ENCODE measurements at regions not wholly inside any gene's neighbourhood (a gene's known extent, or its start where the extent isn't known, plus 50 kb on each side); places are given as distances from the start of the nearest gene placed in this dataset.

- no peaks in the 10 kb centered on the region for H3K36me3 ChIP-seq (ENCODE audit: control insufficient read depth in 4 of 4, insufficient read depth in 4 of 4, low read length in 3 of 4)
- H3K27ac ChIP-seq (ENCODE audit: insufficient read depth in 1 of 2, low read depth in 1 of 2, low read length in 2 of 2, poor library complexity in 1 of 2, severe bottlenecking in 2 of 2): no peak overlapping the region
- H3K4me1 ChIP-seq (ENCODE audit: control extremely low read depth in 1 of 4, control insufficient read depth in 4 of 4, insufficient read depth in 4 of 4, low read length in 3 of 4): no peaks in the 10 kb centered on the region
- H3K4me3 ChIP-seq (ENCODE audit: control insufficient read depth in 1 of 7, extremely low read depth in 1 of 7, insufficient read depth in 4 of 7, low read depth in 2 of 7, low read length in 6 of 7): no peak overlapping the region
- CTCF ChIA-PET: no interaction called here
- H3K27me3 ChIP-seq (replicated peaks in 2 of 5; ENCODE audit: control insufficient read depth in 4 of 5, insufficient read depth in 5 of 5, low read length in 4 of 5): peaks cover 0 to 3% (median 0%) of the 10 kb centered on the region in 5 experiments
- POLR2A ChIA-PET: no interaction called here
- DNase-seq: no peak
- H3K9me3 ChIP-seq (ENCODE audit: control extremely low read depth in 1 of 5, control insufficient read depth in 4 of 5, insufficient read depth in 2 of 5, low read depth in 1 of 5, low read length in 4 of 5): peaks cover 0 to 1% (median 0%) of the 10 kb centered on the region in 5 experiments
- WGBS (ENCODE audit: insufficient coverage): no CpG with 5 or more reads among the region's 3 CpGs
These were observed 317.3 kb upstream of the TFPI start for GRCh38 chr2:187871506-187871905.

DNA sequence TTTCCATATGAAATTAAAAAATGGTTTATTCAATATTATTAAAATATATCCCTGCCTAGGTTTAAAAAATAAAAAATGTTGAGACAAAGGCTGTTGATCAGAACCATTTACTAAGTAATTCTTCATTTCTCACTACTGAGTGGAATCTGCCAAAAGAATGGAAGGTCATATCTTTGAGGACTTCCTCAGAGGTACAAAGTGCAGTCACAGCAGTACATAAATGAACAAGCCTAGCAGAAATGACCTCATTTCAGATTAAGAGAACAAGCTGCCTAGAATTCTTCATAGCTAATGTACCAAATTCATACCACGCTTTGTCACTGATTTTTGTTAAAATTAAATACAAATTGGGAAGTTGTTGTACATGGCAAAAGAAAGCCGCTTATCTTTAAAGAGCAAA, 318.9 kb upstream of the TFPI start:
- no peaks in the 10 kb centered on the region for H3K27me3 ChIP-seq (replicated peaks in 2 of 5; ENCODE audit: control insufficient read depth in 4 of 5, insufficient read depth in 5 of 5, low read length in 4 of 5)
- H3K4me3 ChIP-seq (ENCODE audit: control insufficient read depth in 1 of 7, extremely low read depth in 1 of 7, insufficient read depth in 4 of 7, low read depth in 2 of 7, low read length in 6 of 7): no peak overlapping the region
- peaks cover 0 to 1% (median 0%) of the 10 kb centered on the region in 5 experiments for H3K9me3 ChIP-seq (ENCODE audit: control extremely low read depth in 1 of 5, control insufficient read depth in 4 of 5, insufficient read depth in 2 of 5, low read depth in 1 of 5, low read length in 4 of 5)
- H3K4me1 ChIP-seq (ENCODE audit: control extremely low read depth in 1 of 4, control insufficient read depth in 4 of 4, insufficient read depth in 4 of 4, low read length in 3 of 4): no peaks in the 10 kb centered on the region
- WGBS (ENCODE audit: insufficient coverage): no CpG with 5 or more reads among the region's 2 CpGs
- H3K36me3 ChIP-seq (ENCODE audit: control insufficient read depth in 4 of 4, insufficient read depth in 4 of 4, low read length in 3 of 4): no peaks in the 10 kb centered on the region
- POLR2A ChIA-PET: no interaction called here
- DNase-seq: no peak
- CTCF ChIA-PET: no interaction called here
- no peak overlapping the region for H3K27ac ChIP-seq (ENCODE audit: insufficient read depth in 1 of 2, low read depth in 1 of 2, low read length in 2 of 2, poor library complexity in 1 of 2, severe bottlenecking in 2 of 2)

GRCh38 chr2:187874786-187875185, 320.6 kb upstream of the TFPI start:
- Histone ChIP-seq H3K36me3 (ENCODE audit: control insufficient read depth in 4 of 4, insufficient read depth in 4 of 4, low read length in 3 of 4) (no peaks in the 10 kb centered on the region), H3K4me3 (ENCODE audit: control insufficient read depth in 1 of 7, extremely low read depth in 1 of 7, insufficient read depth in 4 of 7, low read depth in 2 of 7, low read length in 6 of 7) (no peak overlapping the region), H3K9me3 (ENCODE audit: control extremely low read depth in 1 of 5, control insufficient read depth in 4 of 5, insufficient read depth in 2 of 5, low read depth in 1 of 5, low read length in 4 of 5) (peaks cover 0 to 1% (median 0%) of the 10 kb centered on the region in 5 experiments), H3K27me3 (replicated peaks in 2 of 5; ENCODE audit: control insufficient read depth in 4 of 5, insufficient read depth in 5 of 5, low read length in 4 of 5) (no peaks in the 10 kb centered on the region), H3K4me1 (ENCODE audit: control extremely low read depth in 1 of 4, control insufficient read depth in 4 of 4, insufficient read depth in 4 of 4, low read length in 3 of 4) (no peaks in the 10 kb centered on the region), H3K27ac (ENCODE audit: insufficient read depth in 1 of 2, low read depth in 1 of 2, low read length in 2 of 2, poor library complexity in 1 of 2, severe bottlenecking in 2 of 2) (no peak overlapping the region)
- no peak for DNase-seq
- ChIA-PET POLR2A (no interaction called here), CTCF (no interaction called here)
- WGBS (ENCODE audit: insufficient coverage): no CpG with 5 or more reads among the region's 2 CpGs

- H3K4me3 ChIP-seq (ENCODE audit: control insufficient read depth in 1 of 7, extremely low read depth in 1 of 7, insufficient read depth in 4 of 7, low read depth in 2 of 7, low read length in 6 of 7): no peak overlapping the region
- CTCF ChIA-PET: no interaction called here
- no peaks in the 10 kb centered on the region for H3K27me3 ChIP-seq (replicated peaks in 2 of 5; ENCODE audit: control insufficient read depth in 4 of 5, insufficient read depth in 5 of 5, low read length in 4 of 5)
- no peaks in the 10 kb centered on the region for H3K4me1 ChIP-seq (ENCODE audit: control extremely low read depth in 1 of 4, control insufficient read depth in 4 of 4, insufficient read depth in 4 of 4, low read length in 3 of 4)
- no peak for DNase-seq
- POLR2A ChIA-PET: no interaction called here
- peaks cover 0 to 1% (median 0%) of the 10 kb centered on the region in 5 experiments for H3K9me3 ChIP-seq (ENCODE audit: control extremely low read depth in 1 of 5, control insufficient read depth in 4 of 5, insufficient read depth in 2 of 5, low read depth in 1 of 5, low read length in 4 of 5)
- H3K36me3 ChIP-seq (ENCODE audit: control insufficient read depth in 4 of 4, insufficient read depth in 4 of 4, low read length in 3 of 4): no peaks in the 10 kb centered on the region
- no peak overlapping the region for H3K27ac ChIP-seq (ENCODE audit: insufficient read depth in 1 of 2, low read depth in 1 of 2, low read length in 2 of 2, poor library complexity in 1 of 2, severe bottlenecking in 2 of 2)
- 20% methylated on average over 1 of the region's 3 CpGs for WGBS (ENCODE audit: insufficient coverage)
These were observed 321.3 kb upstream of the TFPI start for GRCh38 chr2:187875261-187876141.

- CTCF ChIA-PET: interaction anchor here (1.8 kb wide), 1 partner anchor 9 kb away, joined by 5 read pairs; no protein-coding TSS in a partner anchor
- no peaks in the 10 kb centered on the region for H3K27me3 ChIP-seq (replicated peaks in 2 of 5; ENCODE audit: control insufficient read depth in 4 of 5, insufficient read depth in 5 of 5, low read length in 4 of 5)
- H3K4me3 ChIP-seq (ENCODE audit: control insufficient read depth in 1 of 7, extremely low read depth in 1 of 7, insufficient read depth in 4 of 7, low read depth in 2 of 7, low read length in 6 of 7): no peak overlapping the region
- no peak for DNase-seq
- POLR2A ChIA-PET: no interaction called here
- H3K27ac ChIP-seq (ENCODE audit: insufficient read depth in 1 of 2, low read depth in 1 of 2, low read length in 2 of 2, poor library complexity in 1 of 2, severe bottlenecking in 2 of 2): no peak overlapping the region
- H3K36me3 ChIP-seq (ENCODE audit: control insufficient read depth in 4 of 4, insufficient read depth in 4 of 4, low read length in 3 of 4): no peaks in the 10 kb centered on the region
- no peaks in the 10 kb centered on the region for H3K4me1 ChIP-seq (ENCODE audit: control extremely low read depth in 1 of 4, control insufficient read depth in 4 of 4, insufficient read depth in 4 of 4, low read length in 3 of 4)
- no CpG with 5 or more reads among the region's 5 CpGs for WGBS (ENCODE audit: insufficient coverage)
- peaks cover 0 to 1% (median 0%) of the 10 kb centered on the region in 5 experiments for H3K9me3 ChIP-seq (ENCODE audit: control extremely low read depth in 1 of 5, control insufficient read depth in 4 of 5, insufficient read depth in 2 of 5, low read depth in 1 of 5, low read length in 4 of 5)
These were observed 322.3 kb upstream of the TFPI start for GRCh38 chr2:187876554-187876953.

DNA sequence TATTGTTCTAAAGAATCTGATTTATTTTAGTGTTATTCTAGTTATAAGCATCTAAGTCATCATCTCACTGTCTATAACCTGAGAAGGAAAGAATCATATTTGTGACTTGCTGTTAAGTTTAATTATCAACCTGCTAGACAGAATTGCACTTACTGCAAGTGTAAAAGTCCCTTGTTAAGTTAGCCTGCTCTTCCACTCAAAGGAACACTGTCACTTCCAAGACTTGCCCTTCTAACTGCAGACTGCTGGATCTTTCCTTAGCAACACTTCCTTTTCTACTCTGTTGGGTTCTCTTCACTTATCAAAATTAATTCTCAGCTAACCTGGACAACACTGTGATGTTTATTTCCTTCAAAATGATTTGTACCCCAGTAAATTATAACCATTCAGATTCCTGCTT, 323.2 kb upstream of the TFPI start:
- CTCF ChIA-PET: interaction anchor here (1.8 kb wide), 1 partner anchor 10 kb away, joined by 5 read pairs; no protein-coding TSS in a partner anchor
- no peaks in the 10 kb centered on the region for H3K4me1 ChIP-seq (ENCODE audit: control extremely low read depth in 1 of 4, control insufficient read depth in 4 of 4, insufficient read depth in 4 of 4, low read length in 3 of 4)

GRCh38 chr2:187878112-187878511, 323.9 kb upstream of the TFPI start:
- Histone ChIP-seq H3K9me3 (ENCODE audit: control extremely low read depth in 1 of 5, control insufficient read depth in 4 of 5, insufficient read depth in 2 of 5, low read depth in 1 of 5, low read length in 4 of 5) (peaks cover 0 to 1% (median 0%) of the 10 kb centered on the region in 5 experiments), H3K36me3 (ENCODE audit: control insufficient read depth in 4 of 4, insufficient read depth in 4 of 4, low read length in 3 of 4) (no peaks in the 10 kb centered on the region), H3K4me3 (ENCODE audit: control insufficient read depth in 1 of 7, extremely low read depth in 1 of 7, insufficient read depth in 4 of 7, low read depth in 2 of 7, low read length in 6 of 7) (no peak overlapping the region), H3K27ac (ENCODE audit: insufficient read depth in 1 of 2, low read depth in 1 of 2, low read length in 2 of 2, poor library complexity in 1 of 2, severe bottlenecking in 2 of 2) (no peak overlapping the region), H3K27me3 (replicated peaks in 2 of 5; ENCODE audit: control insufficient read depth in 4 of 5, insufficient read depth in 5 of 5, low read length in 4 of 5) (no peaks in the 10 kb centered on the region), H3K4me1 (ENCODE audit: control extremely low read depth in 1 of 4, control insufficient read depth in 4 of 4, insufficient read depth in 4 of 4, low read length in 3 of 4) (no peaks in the 10 kb centered on the region)
- ChIA-PET CTCF (no interaction called here), POLR2A (no interaction called here)
- WGBS (ENCODE audit: insufficient coverage): no CpG with 5 or more reads among the region's 1 CpG
- no peak for DNase-seq

More for the DNA sequence above, 323.2 kb upstream of the TFPI start:
- POLR2A ChIA-PET: no interaction called here
- DNase-seq: no peak
- Histone ChIP-seq H3K4me3 (ENCODE audit: control insufficient read depth in 1 of 7, extremely low read depth in 1 of 7, insufficient read depth in 4 of 7, low read depth in 2 of 7, low read length in 6 of 7) (no peak overlapping the region), H3K9me3 (ENCODE audit: control extremely low read depth in 1 of 5, control insufficient read depth in 4 of 5, insufficient read depth in 2 of 5, low read depth in 1 of 5, low read length in 4 of 5) (peaks cover 0 to 1% (median 0%) of the 10 kb centered on the region in 5 experiments), H3K27ac (ENCODE audit: insufficient read depth in 1 of 2, low read depth in 1 of 2, low read length in 2 of 2, poor library complexity in 1 of 2, severe bottlenecking in 2 of 2) (no peak overlapping the region), H3K36me3 (ENCODE audit: control insufficient read depth in 4 of 4, insufficient read depth in 4 of 4, low read length in 3 of 4) (no peaks in the 10 kb centered on the region), H3K27me3 (replicated peaks in 2 of 5; ENCODE audit: control insufficient read depth in 4 of 5, insufficient read depth in 5 of 5, low read length in 4 of 5) (no peaks in the 10 kb centered on the region)
